CD14-positive monocyte (primary cell): ENCODE measurements at regions not wholly inside any gene's neighbourhood (a gene's known extent, or its start where the extent isn't known, plus 50 kb on each side); places are given as distances from the start of the nearest gene placed in this dataset.

Experiments used
- DNase-seq, 3 donors: peaks; one replicate each; pipeline ENCODE4 v3.0.0-alpha.2; 2011 to 2022
- H2AFZ ChIP-seq: 2 replicates; pipeline ENCODE4 v1.6.0; 2012; ENCODE audit warnings: mild to moderate bottlenecking, low read depth, low read length, inconsistent platforms; ENCODE audit not compliant: insufficient read depth, poor library complexity, severe bottlenecking
- H3K27ac ChIP-seq, 2 donors: 1 replicate in 1 of 2; 2 replicates in 1 of 2; pipeline ENCODE4 v1.5.1; 2012 to 2013; ENCODE audit warnings: low read length in 2 of 2, control low read depth in 1 of 2, inconsistent platforms in 1 of 2, low read depth in 1 of 2, mild to moderate bottlenecking in 1 of 2
- H3K27me3 ChIP-seq, 2 donors: one replicate each; pipeline versions ENCODE4 v1.6.0 to v1.6.1; 2011 to 2013; ENCODE audit warnings: low read length in 2 of 2; ENCODE audit not compliant: control insufficient read depth in 2 of 2, insufficient read depth in 2 of 2
- H3K36me3 ChIP-seq, 2 donors: replicated peaks in 1 of 2; 1 replicate in 1 of 2; 2 replicates in 1 of 2; pipeline versions ENCODE4 v1.5.1 to v1.6.1; 2012 to 2013; ENCODE audit warnings: low read length in 2 of 2, control low read depth in 1 of 2, inconsistent platforms in 1 of 2, mild to moderate bottlenecking in 1 of 2; ENCODE audit not compliant: insufficient read depth in 2 of 2, control insufficient read depth in 1 of 2
- H3K4me1 ChIP-seq, 2 donors: 1 replicate in 1 of 2; 2 replicates in 1 of 2; pipeline versions ENCODE4 v1.5.1 to v1.6.1; 2012 to 2013; ENCODE audit warnings: low read length in 2 of 2, control low read depth in 1 of 2, inconsistent platforms in 1 of 2, mild to moderate bottlenecking in 1 of 2, moderate library complexity in 1 of 2; ENCODE audit not compliant: insufficient read depth in 2 of 2, control insufficient read depth in 1 of 2
- H3K4me2 ChIP-seq: replicated peaks from 2 replicates; pipeline ENCODE3; 2012; ENCODE audit warnings: low read length, moderate library complexity, mild to moderate bottlenecking; ENCODE audit not compliant: poor library complexity, severe bottlenecking; ENCODE audit errors: extremely low read depth
- H3K4me3 ChIP-seq, 3 experiments: fragments of 200-600 bp in 1 of 3; sonication (generic) in 1 of 3; replicated peaks in 1 of 3; 1 replicate in 2 of 3; 2 replicates in 1 of 3; pipeline ENCODE4 v1.5.1; 2011 to 2013; ENCODE audit warnings: low read length in 3 of 3, mild to moderate bottlenecking in 3 of 3, control low read depth in 2 of 3, low read depth in 2 of 3, inconsistent platforms in 1 of 3, moderate library complexity in 1 of 3
- H3K79me2 ChIP-seq: 2 replicates; pipeline ENCODE4 v1.6.0; 2012; ENCODE audit warnings: mild to moderate bottlenecking, control low read depth, inconsistent platforms, low read length, moderate library complexity; ENCODE audit not compliant: insufficient read depth
- H3K9ac ChIP-seq: 2 replicates; pipeline ENCODE4 v1.6.0; 2017; ENCODE audit warnings: low read length, mild to moderate bottlenecking; ENCODE audit not compliant: insufficient read depth, poor library complexity, severe bottlenecking
- H3K9me3 ChIP-seq, 2 donors: replicated peaks in 1 of 2; 1 replicate in 1 of 2; 2 replicates in 1 of 2; pipeline versions ENCODE4 v1.5.1 to v1.6.1; 2012 to 2013; ENCODE audit warnings: low read length in 2 of 2, control low read depth in 1 of 2; ENCODE audit not compliant: control insufficient read depth in 1 of 2, insufficient read depth in 1 of 2
- H4K20me1 ChIP-seq: 2 replicates; pipeline ENCODE4 v1.6.0; 2012; ENCODE audit warnings: mild to moderate bottlenecking, low read length, control low read depth, moderate library complexity; ENCODE audit not compliant: insufficient read depth
- H3K27ac Mint-ChIP-seq, 7 donors: one replicate each; pipeline ENCODE4 v1.8.0; 2020; ENCODE audit warnings: mild to moderate bottlenecking in 7 of 7, mixed read lengths in 7 of 7, moderate library complexity in 6 of 7, inconsistent platforms in 2 of 7
- H3K27me3 Mint-ChIP-seq, 3 donors: one replicate each; pipeline ENCODE4 v1.8.0; 2021 to 2022; ENCODE audit warnings: low read depth in 3 of 3, mild to moderate bottlenecking in 3 of 3, mixed read lengths in 3 of 3, moderate library complexity in 3 of 3, inconsistent platforms in 1 of 3
- H3K36me3 Mint-ChIP-seq, 2 donors: one replicate each; pipeline ENCODE4 v1.8.0; 2020; ENCODE audit warnings: mixed read lengths in 2 of 2, inconsistent platforms in 1 of 2, mild to moderate bottlenecking in 1 of 2
- H3K4me1 Mint-ChIP-seq: one replicate; pipeline ENCODE4 v1.8.0; 2020; ENCODE audit warnings: mild to moderate bottlenecking, mixed read lengths
- H3K4me3 Mint-ChIP-seq, 2 donors: one replicate each; pipeline ENCODE4 v1.8.0; 2020; ENCODE audit warnings: mild to moderate bottlenecking in 2 of 2, mixed read lengths in 2 of 2, moderate library complexity in 1 of 2
- H3K9me3 Mint-ChIP-seq, 7 donors: one replicate each; pipeline ENCODE4 v1.8.0; 2020 to 2022; ENCODE audit warnings: mixed read lengths in 7 of 7, mild to moderate bottlenecking in 6 of 7, moderate library complexity in 6 of 7, inconsistent platforms in 2 of 7
- WGBS: methylation state at CpG from one replicate; pipeline ENCODE4 v1.1.5; 2013; ENCODE audit warnings: missing lambda C conversion rate; ENCODE audit not compliant: insufficient coverage; 5-methylcytosine and 5-hydroxymethylcytosine counted together
- intact Hi-C, 2 donors: fragments of 100-400 bp; cut with micrococcal nuclease; formaldehyde crosslinking; loops; one replicate each; pipeline versions ENCODE4 v1.15.0 to v1.15.1; 2023
- TF ChIP-seq, protein P1 (sequence below): fragments of 200-600 bp; IDR thresholded peaks from one replicate; pipeline ENCODE4 v1.8.0; 2022; ENCODE audit warnings: antibody characterized with exemption, mild to moderate bottlenecking

DNA sequence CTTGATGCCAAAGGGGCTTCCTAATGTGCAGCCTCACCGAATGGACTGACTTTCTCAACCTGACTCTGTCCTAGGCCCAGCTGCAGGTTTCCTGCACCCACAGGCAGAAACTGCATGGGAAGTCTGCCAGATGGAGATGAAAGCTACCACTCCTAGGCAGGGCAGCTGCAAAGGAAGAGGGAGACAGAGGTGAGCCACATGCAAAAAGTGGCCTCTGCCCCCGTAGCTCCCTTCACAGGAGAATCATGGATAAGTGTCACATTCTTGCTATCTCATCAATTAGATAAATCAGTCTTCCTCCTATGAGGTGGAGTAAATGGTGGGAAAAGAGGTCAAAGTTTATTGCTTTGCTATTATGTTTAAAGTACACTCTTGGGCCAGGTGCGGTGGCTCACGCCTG lies 191.3 kb downstream of the ALDH8A1 start:
- Histone ChIP-seq H3K27ac (no peak overlapping the region), H3K36me3 (no peaks in the 10 kb centered on the region), H3K9me3 (no peaks in the 10 kb centered on the region), H3K4me1 (no peaks in the 10 kb centered on the region), H3K79me2 (no peaks in the 10 kb centered on the region), H3K9ac (no peak overlapping the region), H3K4me3 (no peak overlapping the region), H4K20me1 (no peaks in the 10 kb centered on the region), H3K4me2 (no peak overlapping the region), H2AFZ (no peak overlapping the region), H3K27me3 (no peaks in the 10 kb centered on the region)
- peaks cover 0 to 3% (median 0%) of the 10 kb centered on the region in 7 donors for H3K9me3 Mint-ChIP-seq
- H3K4me3 Mint-ChIP-seq, result no peak overlapping the region
- H3K27ac Mint-ChIP-seq, result no peak overlapping the region
- H3K36me3 Mint-ChIP-seq, result no peaks in the 10 kb centered on the region
- peaks cover 1 to 6% (median 4%) of the 10 kb centered on the region in 3 donors for H3K27me3 Mint-ChIP-seq
- peaks cover 2% of the 10 kb centered on the region for H3K4me1 Mint-ChIP-seq
- 100% methylated on average over 3 of the region's 4 CpGs for WGBS
- intact Hi-C loops, result no loop called here
- TF ChIP-seq, protein P1, sequence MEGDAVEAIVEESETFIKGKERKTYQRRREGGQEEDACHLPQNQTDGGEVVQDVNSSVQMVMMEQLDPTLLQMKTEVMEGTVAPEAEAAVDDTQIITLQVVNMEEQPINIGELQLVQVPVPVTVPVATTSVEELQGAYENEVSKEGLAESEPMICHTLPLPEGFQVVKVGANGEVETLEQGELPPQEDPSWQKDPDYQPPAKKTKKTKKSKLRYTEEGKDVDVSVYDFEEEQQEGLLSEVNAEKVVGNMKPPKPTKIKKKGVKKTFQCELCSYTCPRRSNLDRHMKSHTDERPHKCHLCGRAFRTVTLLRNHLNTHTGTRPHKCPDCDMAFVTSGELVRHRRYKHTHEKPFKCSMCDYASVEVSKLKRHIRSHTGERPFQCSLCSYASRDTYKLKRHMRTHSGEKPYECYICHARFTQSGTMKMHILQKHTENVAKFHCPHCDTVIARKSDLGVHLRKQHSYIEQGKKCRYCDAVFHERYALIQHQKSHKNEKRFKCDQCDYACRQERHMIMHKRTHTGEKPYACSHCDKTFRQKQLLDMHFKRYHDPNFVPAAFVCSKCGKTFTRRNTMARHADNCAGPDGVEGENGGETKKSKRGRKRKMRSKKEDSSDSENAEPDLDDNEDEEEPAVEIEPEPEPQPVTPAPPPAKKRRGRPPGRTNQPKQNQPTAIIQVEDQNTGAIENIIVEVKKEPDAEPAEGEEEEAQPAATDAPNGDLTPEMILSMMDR, result no peak
- no peak for DNase-seq

DNA sequence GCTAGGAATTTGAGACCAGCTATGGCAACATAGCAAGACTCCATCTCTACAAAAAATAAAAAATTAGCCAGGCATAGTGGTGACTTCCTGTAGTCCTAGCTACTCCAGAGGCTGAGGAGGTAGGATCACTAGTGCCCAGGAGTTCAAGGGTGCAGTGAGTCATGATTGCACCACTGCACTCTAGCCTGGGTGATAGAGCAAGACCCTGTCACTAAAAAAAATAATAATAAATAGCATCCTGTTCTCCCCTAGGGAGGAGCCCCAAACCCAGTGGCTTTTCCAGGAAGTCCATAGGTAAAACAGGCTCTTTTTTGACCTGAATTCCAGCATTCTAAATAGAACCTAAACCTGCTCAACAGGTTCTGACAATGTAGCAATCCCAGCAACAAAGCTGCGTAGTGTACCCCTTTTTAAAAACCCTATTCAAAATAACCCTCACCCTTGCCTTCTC lies 192.0 kb downstream of the ALDH8A1 start:
- Mint-ChIP-seq H3K4me3 (no peak overlapping the region), H3K36me3 (no peaks in the 10 kb centered on the region), H3K9me3 (peaks cover 0 to 3% (median 0%) of the 10 kb centered on the region in 7 donors), H3K27ac (no peak overlapping the region), H3K27me3 (peaks cover 1 to 6% (median 4%) of the 10 kb centered on the region in 3 donors), H3K4me1 (peaks cover 2% of the 10 kb centered on the region)
- Histone ChIP-seq H3K9ac (no peak overlapping the region), H3K4me3 (no peak overlapping the region), H3K4me1 (no peaks in the 10 kb centered on the region), H3K36me3 (no peaks in the 10 kb centered on the region), H3K9me3 (no peaks in the 10 kb centered on the region), H2AFZ (no peak overlapping the region), H3K27ac (no peak overlapping the region), H4K20me1 (no peaks in the 10 kb centered on the region), H3K27me3 (no peaks in the 10 kb centered on the region), H3K4me2 (no peak overlapping the region), H3K79me2 (no peaks in the 10 kb centered on the region)
- 100% methylated on average over 1 of the region's 1 CpG for WGBS
- peak in 1 of 3 donors; percentile 21 for DNase-seq
- TF ChIP-seq, protein P1, result no peak
- intact Hi-C loops, result no loop called here
